Body of pancreas (tissue), 4 donors: ENCODE measurements at regions not wholly inside any gene's neighbourhood (a gene's known extent, or its start where the extent isn't known, plus 50 kb on each side); places are given as distances from the start of the nearest gene placed in this dataset.

ENCODE experiments used
- ATAC-seq: fragments of 150-250 bp; one replicate; pipeline ENCODE4 v1.9.1; 2016
- DNase-seq, 4 donors: peaks; one replicate each; pipeline ENCODE4 v3.0.0-alpha.2; 2019
- H3K27ac ChIP-seq, 4 donors: fragments of 200-600 bp; sonication (generic); 1 replicate in 3 of 4; 2 replicates in 1 of 4; pipeline versions ENCODE4 v1.5.1 to v1.6.1; 2016 to 2019; ENCODE audit warnings: mild to moderate bottlenecking in 1 of 4, mixed read lengths in 1 of 4, moderate library complexity in 1 of 4
- H3K27me3 ChIP-seq, 2 donors: fragments of 200-600 bp; sonication (generic); one replicate each; pipeline ENCODE4 v1.6.0; 2016; ENCODE audit warnings: mild to moderate bottlenecking in 1 of 2
- H3K36me3 ChIP-seq, 2 donors: fragments of 200-600 bp; sonication (generic); replicated peaks in 1 of 2; 2 replicates each; pipeline ENCODE4 v1.5.1; 2016; ENCODE audit warnings: low read depth in 2 of 2; ENCODE audit not compliant: insufficient read depth in 1 of 2
- H3K4me1 ChIP-seq: fragments of 200-600 bp; sonication (generic); one replicate; pipeline ENCODE4 v1.6.0; 2016
- H3K4me3 ChIP-seq, 2 donors: fragments of 200-600 bp; sonication (generic); 1 replicate in 1 of 2; 2 replicates in 1 of 2; pipeline ENCODE4 v1.5.1; 2016 to 2019
- H3K9me3 ChIP-seq, 3 donors: fragments of 200-600 bp; sonication (generic); 1 replicate in 2 of 3; 2 replicates in 1 of 3; pipeline ENCODE4 v1.5.1; 2016
- POLR2A ChIP-seq, 3 donors: fragments of 450-650 bp; IDR thresholded peaks; one replicate each; pipeline ENCODE4 v1.6.1; 2016; ENCODE audit warnings: antibody characterized with exemption in 3 of 3, mild to moderate bottlenecking in 2 of 3
- WGBS, 2 donors: methylation state at CpG; one replicate each; pipeline ENCODE4 v1.1.5; 2017; 5-methylcytosine and 5-hydroxymethylcytosine counted together
- intact Hi-C: fragments of 100-400 bp; cut with DNase I; formaldehyde crosslinking; loops from one replicate; pipeline ENCODE4 v1.15.1; 2023
- TF ChIP-seq, protein P1 (sequence below), 7 experiments: fragments of 450-650 bp in 4 of 7; fragments of 200-600 bp in 3 of 7; sonication (generic) in 3 of 7; IDR thresholded peaks; one replicate each; pipeline ENCODE4 v1.5.1; 2016 to 2019; ENCODE audit warnings: antibody characterized with exemption in 7 of 7

DNA sequence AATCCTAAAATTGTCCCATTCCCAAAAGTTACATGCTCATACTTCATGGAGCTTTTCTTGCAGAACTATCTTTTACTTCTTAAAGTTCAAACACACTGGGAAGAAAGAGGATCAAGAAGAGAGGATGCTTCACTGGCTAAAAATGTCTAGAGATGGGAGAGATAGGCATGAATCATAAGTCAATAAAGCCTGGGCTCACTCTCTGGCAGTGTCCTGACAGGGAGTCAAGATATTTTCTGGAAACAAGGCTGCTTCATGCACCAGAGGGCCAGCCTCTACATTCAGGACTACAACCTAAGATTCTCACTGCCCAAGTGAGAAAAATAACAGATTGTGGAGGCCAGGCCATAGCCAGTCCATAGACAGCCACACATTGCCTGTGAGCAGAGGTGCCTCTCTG lies 1358.4 kb downstream of the EFNA5 start:
- TF ChIP-seq, protein P1, sequence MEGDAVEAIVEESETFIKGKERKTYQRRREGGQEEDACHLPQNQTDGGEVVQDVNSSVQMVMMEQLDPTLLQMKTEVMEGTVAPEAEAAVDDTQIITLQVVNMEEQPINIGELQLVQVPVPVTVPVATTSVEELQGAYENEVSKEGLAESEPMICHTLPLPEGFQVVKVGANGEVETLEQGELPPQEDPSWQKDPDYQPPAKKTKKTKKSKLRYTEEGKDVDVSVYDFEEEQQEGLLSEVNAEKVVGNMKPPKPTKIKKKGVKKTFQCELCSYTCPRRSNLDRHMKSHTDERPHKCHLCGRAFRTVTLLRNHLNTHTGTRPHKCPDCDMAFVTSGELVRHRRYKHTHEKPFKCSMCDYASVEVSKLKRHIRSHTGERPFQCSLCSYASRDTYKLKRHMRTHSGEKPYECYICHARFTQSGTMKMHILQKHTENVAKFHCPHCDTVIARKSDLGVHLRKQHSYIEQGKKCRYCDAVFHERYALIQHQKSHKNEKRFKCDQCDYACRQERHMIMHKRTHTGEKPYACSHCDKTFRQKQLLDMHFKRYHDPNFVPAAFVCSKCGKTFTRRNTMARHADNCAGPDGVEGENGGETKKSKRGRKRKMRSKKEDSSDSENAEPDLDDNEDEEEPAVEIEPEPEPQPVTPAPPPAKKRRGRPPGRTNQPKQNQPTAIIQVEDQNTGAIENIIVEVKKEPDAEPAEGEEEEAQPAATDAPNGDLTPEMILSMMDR (IDR thresholded peaks at IDR 0.05), result no peak
- no peak for TF ChIP-seq POLR2A (IDR thresholded peaks at IDR 0.05)
- Histone ChIP-seq H3K27me3 (no peaks in the 10 kb centered on the region), H3K9me3 (no peaks in the 10 kb centered on the region), H3K36me3 (no peaks in the 10 kb centered on the region), H3K4me3 (no peak overlapping the region), H3K27ac (no peak overlapping the region), H3K4me1 (no peaks in the 10 kb centered on the region)
- intact Hi-C loops, result no loop called here
- DNase-seq (no peak), ATAC-seq (no peak)

DNA sequence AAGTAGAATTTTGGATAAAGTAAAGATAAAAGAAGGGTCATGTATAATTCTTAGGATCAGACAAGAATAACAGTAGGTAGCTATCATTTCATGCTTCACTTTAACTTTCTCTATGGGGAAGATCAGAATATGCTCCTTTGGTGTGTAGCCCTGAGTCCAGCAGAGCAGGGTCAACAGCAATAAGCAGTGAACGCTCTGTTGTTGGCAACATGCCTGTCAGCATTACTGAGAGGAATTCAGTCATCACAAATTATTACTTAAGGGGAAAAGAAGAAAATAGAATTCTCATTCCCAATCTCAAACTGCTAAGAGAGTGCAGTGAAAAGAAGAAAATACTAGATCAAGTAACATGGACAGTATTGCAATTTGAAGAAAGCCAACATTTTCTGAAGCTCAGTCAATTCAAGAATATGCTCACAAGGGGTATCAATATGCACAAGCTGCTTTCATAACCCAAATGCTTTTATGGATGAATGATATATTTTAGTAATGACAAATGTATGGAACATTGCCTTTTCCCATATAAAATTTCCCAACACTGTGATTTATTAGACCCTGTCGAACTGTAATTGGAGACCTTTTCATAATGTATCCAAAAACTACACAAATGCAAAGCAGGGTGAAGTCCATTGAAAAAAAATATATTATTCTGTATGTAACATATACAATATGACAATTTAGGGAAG lies 1359.4 kb downstream of the EFNA5 start:
- TF ChIP-seq, protein P1 (IDR thresholded peaks at IDR 0.05), result no peak
- TF ChIP-seq POLR2A (IDR thresholded peaks at IDR 0.05), result no peak
- Histone ChIP-seq H3K9me3 (no peaks in the 10 kb centered on the region), H3K4me1 (no peaks in the 10 kb centered on the region), H3K27me3 (no peaks in the 10 kb centered on the region), H3K36me3 (no peaks in the 10 kb centered on the region), H3K4me3 (no peak overlapping the region), H3K27ac (no peak overlapping the region)
- DNase-seq, result no peak
- intact Hi-C loops, result no loop called here
- ATAC-seq, result no peak
- 63 to 65% methylated on average over 2 of the region's 2 CpGs for WGBS, 2 donors

DNA sequence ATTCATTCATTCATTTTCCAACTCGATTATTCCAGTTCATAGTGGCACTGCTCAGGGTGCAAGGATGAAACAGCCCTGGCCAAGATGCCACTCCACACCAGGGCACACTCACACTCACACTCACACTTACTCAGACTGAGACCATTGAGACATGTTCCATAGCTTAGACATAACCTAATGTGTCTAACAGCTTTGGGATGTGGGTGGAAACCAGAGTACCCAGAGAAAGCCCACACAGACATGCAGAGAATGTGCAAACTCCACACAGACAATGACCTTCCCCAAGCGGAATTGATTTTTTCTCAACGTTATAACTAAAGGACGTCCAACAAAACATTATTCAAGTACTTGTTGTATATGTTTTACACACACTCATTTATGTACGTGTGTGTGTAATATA lies 1363.5 kb downstream of the EFNA5 start:
- DNase-seq (no peak), ATAC-seq (no peak)
- 36 to 40% methylated on average over 5 of the region's 5 CpGs for WGBS, 2 donors
- H3K4me1 ChIP-seq, result no peaks in the 10 kb centered on the region
- intact Hi-C loops, result no loop called here
- no peaks in the 10 kb centered on the region for H3K27me3 ChIP-seq
- H3K36me3 ChIP-seq, result no peaks in the 10 kb centered on the region
- no peak overlapping the region for H3K4me3 ChIP-seq
- TF ChIP-seq, protein P1 (IDR thresholded peaks at IDR 0.05), result no peak
- TF ChIP-seq POLR2A (IDR thresholded peaks at IDR 0.05), result no peak
- H3K9me3 ChIP-seq, result no peaks in the 10 kb centered on the region
- H3K27ac ChIP-seq, result no peak overlapping the region

DNA sequence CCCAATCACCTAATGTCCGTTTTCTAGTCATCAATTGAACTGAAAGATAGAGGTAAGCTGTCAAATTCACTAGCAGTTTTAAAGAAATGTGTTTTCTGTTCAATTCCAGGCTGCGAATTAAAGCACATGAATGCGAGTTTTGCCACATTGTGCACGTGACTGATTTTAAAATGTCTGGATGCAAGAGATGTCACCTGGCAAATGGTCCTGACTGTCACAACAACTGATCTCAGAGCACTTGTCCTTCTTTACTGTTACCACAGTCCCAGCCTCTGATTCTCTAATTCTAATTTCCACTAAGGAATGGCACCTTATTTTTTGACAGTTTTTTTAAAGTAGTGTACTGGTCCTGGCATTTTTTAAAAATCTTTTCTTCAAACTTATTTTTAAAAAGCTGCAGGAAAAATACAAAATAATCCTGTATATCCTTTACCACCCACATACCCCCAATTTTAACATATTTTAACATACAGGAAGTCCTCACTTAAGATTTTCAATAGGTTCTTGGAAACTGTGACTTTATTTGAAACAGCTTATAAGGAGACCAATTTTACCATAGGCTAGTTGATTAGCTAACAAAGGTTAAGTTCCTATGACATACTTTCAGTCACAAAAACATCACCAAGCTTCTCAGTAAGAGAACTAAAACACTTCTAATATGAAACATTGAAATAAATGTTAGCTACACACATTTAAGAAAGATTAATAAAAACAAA lies 1364.3 kb downstream of the EFNA5 start:
- intact Hi-C loops, result no loop called here
- no peaks in the 10 kb centered on the region for H3K9me3 ChIP-seq
- no peaks in the 10 kb centered on the region for H3K4me1 ChIP-seq
- no peaks in the 10 kb centered on the region for H3K36me3 ChIP-seq
- H3K4me3 ChIP-seq, result no peak overlapping the region
- no peaks in the 10 kb centered on the region for H3K27me3 ChIP-seq
- no peak for ATAC-seq
- H3K27ac ChIP-seq, result no peak overlapping the region
- WGBS, 2 donors, result 57 to 63% methylated on average over 4 of the region's 4 CpGs
- TF ChIP-seq POLR2A (IDR thresholded peaks at IDR 0.05), result no peak
- TF ChIP-seq, protein P1 (IDR thresholded peaks at IDR 0.05), result no peak
- no peak for DNase-seq

DNA sequence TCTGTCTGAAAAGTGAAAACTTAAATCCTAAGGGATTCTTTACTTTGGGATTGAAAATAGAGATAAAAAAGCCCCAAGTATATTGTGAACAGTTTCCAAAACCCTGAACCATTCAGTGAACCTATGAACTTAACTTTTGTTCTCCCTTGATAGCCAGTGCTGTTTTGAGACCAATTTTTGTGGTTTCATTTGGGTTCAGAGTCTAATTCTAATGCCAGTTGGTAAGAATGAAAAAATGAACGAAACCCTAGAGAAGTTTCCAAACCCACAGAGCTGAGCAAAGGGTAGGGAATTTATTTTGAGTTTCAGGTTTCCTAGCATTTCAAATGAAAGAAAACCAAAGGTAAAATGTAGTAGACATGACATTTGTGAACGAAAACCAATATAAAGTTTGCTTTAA lies 1366.8 kb downstream of the EFNA5 start:
- Histone ChIP-seq H3K27me3 (no peaks in the 10 kb centered on the region), H3K27ac (no peak overlapping the region), H3K4me1 (no peaks in the 10 kb centered on the region), H3K9me3 (no peaks in the 10 kb centered on the region), H3K4me3 (no peak overlapping the region), H3K36me3 (no peaks in the 10 kb centered on the region)
- WGBS, 2 donors, result 70 to 76% methylated on average over 2 of the region's 2 CpGs
- intact Hi-C loops, result no loop called here
- DNase-seq (no peak), ATAC-seq (no peak)
- no peak for TF ChIP-seq POLR2A (IDR thresholded peaks at IDR 0.05)
